IPS DF 6.9 (cell line): ENCODE measurements at regions not wholly inside any gene's neighbourhood (a gene's known extent, or its start where the extent isn't known, plus 50 kb on each side); places are given as distances from the start of the nearest gene placed in this dataset.

ENCODE experiments used
- DNase-seq: peaks from one replicate; pipeline ENCODE4 v3.0.0-alpha.2; 2013; ENCODE audit warnings: low read depth, low spot score
- H3K27ac ChIP-seq: one replicate; pipeline ENCODE4 v1.5.1; 2013; ENCODE audit warnings: low read length, control low read depth
- H3K27me3 ChIP-seq: 2 replicates; pipeline ENCODE4 v1.6.1; 2013; ENCODE audit warnings: mild to moderate bottlenecking, low read length; ENCODE audit not compliant: control insufficient read depth, insufficient read depth
- H3K36me3 ChIP-seq: 2 replicates; pipeline ENCODE4 v1.6.1; 2013; ENCODE audit warnings: low read length; ENCODE audit not compliant: control insufficient read depth, insufficient read depth
- H3K4me1 ChIP-seq: 2 replicates; pipeline ENCODE4 v1.6.1; 2013; ENCODE audit warnings: low read length; ENCODE audit not compliant: control insufficient read depth, insufficient read depth
- H3K4me3 ChIP-seq: 2 replicates; pipeline ENCODE4 v1.5.1; 2013; ENCODE audit warnings: mild to moderate bottlenecking, low read length
- H3K9me3 ChIP-seq: 2 replicates; pipeline ENCODE4 v1.6.1; 2013; ENCODE audit warnings: low read length, inconsistent platforms; ENCODE audit not compliant: control insufficient read depth, insufficient read depth
- WGBS: extraction: QIAGEN DNeasy Blood & Tissue Kit; methylation state at CpG from one replicate; pipeline ENCODE4 v1.1.7; 2013; ENCODE audit warnings: mixed read lengths, missing lambda C conversion rate; ENCODE audit not compliant: insufficient read length, insufficient coverage; 5-methylcytosine and 5-hydroxymethylcytosine counted together

GRCh38 chr5:133845271-133845670 is 123.2 kb downstream of the C5orf15 start:
- Histone ChIP-seq H3K9me3 (no peaks in the 10 kb centered on the region), H3K4me3 (no peak overlapping the region), H3K36me3 (no peaks in the 10 kb centered on the region), H3K27ac (no peak overlapping the region), H3K27me3 (no peaks in the 10 kb centered on the region), H3K4me1 (no peaks in the 10 kb centered on the region)
- no peak for DNase-seq
- no CpG with 5 or more reads among the region's 2 CpGs for WGBS

- DNase-seq, result no peak
- WGBS, result no CpG with 5 or more reads among the region's 8 CpGs
- Histone ChIP-seq H3K4me1 (no peaks in the 10 kb centered on the region), H3K9me3 (no peaks in the 10 kb centered on the region), H3K36me3 (no peaks in the 10 kb centered on the region), H3K27me3 (no peaks in the 10 kb centered on the region), H3K27ac (no peak overlapping the region), H3K4me3 (no peak overlapping the region)
These were observed 123.6 kb downstream of the C5orf15 start for GRCh38 chr5:133844836-133845235.

GRCh38 chr5:133843911-133844310 is 124.5 kb downstream of the C5orf15 start:
- 100% methylated on average over 2 of the region's 4 CpGs for WGBS
- no peak for DNase-seq
- H3K27ac ChIP-seq, result no peak overlapping the region

GRCh38 chr5:133842846-133843611 is 125.4 kb downstream of the C5orf15 start:
- DNase-seq, result no peak
- no CpG with 5 or more reads among the region's 11 CpGs for WGBS
- Histone ChIP-seq H3K36me3 (no peaks in the 10 kb centered on the region), H3K9me3 (no peaks in the 10 kb centered on the region), H3K27ac (no peak overlapping the region), H3K4me3 (no peak overlapping the region), H3K4me1 (no peaks in the 10 kb centered on the region), H3K27me3 (no peaks in the 10 kb centered on the region)

More at GRCh38 chr5:133843911-133844310, 124.5 kb downstream of the C5orf15 start:
- H3K4me1 ChIP-seq, result no peaks in the 10 kb centered on the region
- H3K9me3 ChIP-seq, result no peaks in the 10 kb centered on the region
- no peak overlapping the region for H3K4me3 ChIP-seq
- no peaks in the 10 kb centered on the region for H3K27me3 ChIP-seq
- H3K36me3 ChIP-seq, result no peaks in the 10 kb centered on the region

- no CpG with 5 or more reads among the region's 11 CpGs for WGBS
- DNase-seq, result no peak
- no peak overlapping the region for H3K4me3 ChIP-seq
These were observed 126.3 kb downstream of the C5orf15 start for GRCh38 chr5:133841831-133842750.

GRCh38 chr5:133840168-133840567 is 128.3 kb downstream of the C5orf15 start:
- no peaks in the 10 kb centered on the region for H3K27me3 ChIP-seq
- no peak for DNase-seq
- no peaks in the 10 kb centered on the region for H3K4me1 ChIP-seq
- no peaks in the 10 kb centered on the region for H3K9me3 ChIP-seq
- H3K27ac ChIP-seq, result no peak overlapping the region
- H3K4me3 ChIP-seq, result no peak overlapping the region
- whole genome bisulfite sequencing, result no CpG with 5 or more reads among the region's 2 CpGs
- no peaks in the 10 kb centered on the region for H3K36me3 ChIP-seq

More at GRCh38 chr5:133841831-133842750, 126.3 kb downstream of the C5orf15 start:
- Histone ChIP-seq H3K9me3 (no peaks in the 10 kb centered on the region), H3K27ac (no peak overlapping the region), H3K27me3 (no peaks in the 10 kb centered on the region), H3K4me1 (no peaks in the 10 kb centered on the region), H3K36me3 (no peaks in the 10 kb centered on the region)

- Histone ChIP-seq H3K4me1 (no peaks in the 10 kb centered on the region), H3K27me3 (no peaks in the 10 kb centered on the region), H3K27ac (no peak overlapping the region), H3K9me3 (no peaks in the 10 kb centered on the region), H3K36me3 (no peaks in the 10 kb centered on the region), H3K4me3 (no peak overlapping the region)
- no peak for DNase-seq
- no CpG with 5 or more reads among the region's 3 CpGs for WGBS
These were observed 128.7 kb downstream of the C5orf15 start for GRCh38 chr5:133839721-133840120.

- no peak for DNase-seq
- no CpG with 5 or more reads among the region's 3 CpGs for WGBS
- H3K4me3 ChIP-seq, result no peak overlapping the region
- no peak overlapping the region for H3K27ac ChIP-seq
- H3K9me3 ChIP-seq, result no peaks in the 10 kb centered on the region
- no peaks in the 10 kb centered on the region for H3K27me3 ChIP-seq
- H3K4me1 ChIP-seq, result no peaks in the 10 kb centered on the region
- no peaks in the 10 kb centered on the region for H3K36me3 ChIP-seq
These were observed 129.3 kb downstream of the C5orf15 start for GRCh38 chr5:133839090-133839489.

GRCh38 chr5:133838286-133838685 is 130.1 kb downstream of the C5orf15 start:
- Histone ChIP-seq H3K4me3 (no peak overlapping the region), H3K27ac (no peak overlapping the region), H3K4me1 (no peaks in the 10 kb centered on the region), H3K9me3 (no peaks in the 10 kb centered on the region), H3K27me3 (no peaks in the 10 kb centered on the region), H3K36me3 (no peaks in the 10 kb centered on the region)
- WGBS, result no CpG with 5 or more reads among the region's 3 CpGs
- DNase-seq, result no peak

GRCh38 chr5:133831491-133832224 is 136.8 kb downstream of the C5orf15 start:
- Histone ChIP-seq H3K4me3 (no peak overlapping the region), H3K9me3 (no peaks in the 10 kb centered on the region), H3K36me3 (no peaks in the 10 kb centered on the region), H3K27me3 (no peaks in the 10 kb centered on the region), H3K27ac (no peak overlapping the region), H3K4me1 (no peaks in the 10 kb centered on the region)
- WGBS, result no CpG with 5 or more reads among the region's 12 CpGs
- DNase-seq, result no peak
